ENCODE measurements at regions not wholly inside any gene's neighbourhood (a gene's known extent, or its start where the extent isn't known, plus 50 kb on each side); places are given as distances from the start of the nearest gene placed in this dataset.

DNA sequence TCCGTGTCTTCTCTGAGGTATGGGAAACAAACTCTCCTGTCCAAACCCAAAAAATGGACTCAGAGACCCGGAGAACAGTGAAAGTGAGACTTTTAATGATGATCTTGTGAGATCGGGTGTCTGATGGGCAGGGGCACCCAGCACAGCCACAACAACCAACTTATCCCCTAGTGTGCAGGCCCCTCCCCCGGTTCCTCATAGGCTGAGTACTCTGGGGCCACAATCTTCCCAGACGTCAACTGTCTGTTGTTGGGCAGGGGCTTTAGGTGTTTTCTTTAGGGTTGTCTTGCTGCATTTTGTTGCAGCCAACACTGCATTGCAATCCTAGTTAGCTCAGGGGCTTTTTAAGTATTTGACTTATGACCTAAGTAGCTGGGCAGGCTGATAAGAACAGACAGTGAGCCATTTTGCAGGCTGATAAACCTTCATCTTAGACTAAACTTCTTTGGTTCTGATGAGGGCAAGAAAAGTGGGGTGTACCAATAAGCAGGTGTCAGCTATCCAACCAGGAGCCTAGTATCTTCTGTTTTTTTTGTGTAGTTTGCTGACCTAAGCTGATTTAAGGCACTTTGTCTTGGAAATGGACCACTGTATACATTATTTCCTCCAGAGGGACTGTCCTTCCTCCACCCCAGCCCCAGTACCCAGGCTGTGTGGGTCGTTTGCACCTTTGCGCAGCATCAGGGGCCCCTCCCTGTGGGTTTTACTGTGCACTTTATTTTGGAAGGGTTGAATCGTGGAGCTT, 1323.6 kb downstream of the TBC1D22A start:
- Histone ChIP-seq H3K27ac (ENCODE audit: low read depth) (no peak overlapping the region), H3K4me3 (no peak overlapping the region), H3K79me2 (replicated peaks; ENCODE audit: insufficient read depth) (no peaks in the 10 kb centered on the region), H3K4me2 (no peak overlapping the region), H4K20me1 (replicated peaks; ENCODE audit: insufficient read depth) (no peaks in the 10 kb centered on the region), H3F3A (replicated peaks; ENCODE audit: low read depth) (no peaks in the 10 kb centered on the region), H3K4me1 (ENCODE audit: insufficient read depth) (no peaks in the 10 kb centered on the region), H2AFZ (no peak overlapping the region), H3K27me3 (ENCODE audit: insufficient read depth) (no peaks in the 10 kb centered on the region), H3K9me2 (ENCODE audit: insufficient read depth) (no peaks in the 10 kb centered on the region), H3K36me3 (ENCODE audit: insufficient read depth) (no peaks in the 10 kb centered on the region)
- no peak for TF ChIP-seq ZNF331 (CRISPR knock-in tag; IDR thresholded peaks at IDR 0.05; ENCODE audit: low read depth)
- no peak for TF ChIP-seq NANOG (IDR thresholded peaks at IDR 0.05; ENCODE audit: borderline replicate concordance)
- TF ChIP-seq CREB1 (CRISPR knock-in tag; IDR thresholded peaks at IDR 0.05; ENCODE audit: low read depth) = no peak
- TF ChIP-seq STAT1 (IDR thresholded peaks at IDR 0.05; ENCODE audit: unreplicated experiment) = no peak
- TF ChIP-seq, protein P1, sequence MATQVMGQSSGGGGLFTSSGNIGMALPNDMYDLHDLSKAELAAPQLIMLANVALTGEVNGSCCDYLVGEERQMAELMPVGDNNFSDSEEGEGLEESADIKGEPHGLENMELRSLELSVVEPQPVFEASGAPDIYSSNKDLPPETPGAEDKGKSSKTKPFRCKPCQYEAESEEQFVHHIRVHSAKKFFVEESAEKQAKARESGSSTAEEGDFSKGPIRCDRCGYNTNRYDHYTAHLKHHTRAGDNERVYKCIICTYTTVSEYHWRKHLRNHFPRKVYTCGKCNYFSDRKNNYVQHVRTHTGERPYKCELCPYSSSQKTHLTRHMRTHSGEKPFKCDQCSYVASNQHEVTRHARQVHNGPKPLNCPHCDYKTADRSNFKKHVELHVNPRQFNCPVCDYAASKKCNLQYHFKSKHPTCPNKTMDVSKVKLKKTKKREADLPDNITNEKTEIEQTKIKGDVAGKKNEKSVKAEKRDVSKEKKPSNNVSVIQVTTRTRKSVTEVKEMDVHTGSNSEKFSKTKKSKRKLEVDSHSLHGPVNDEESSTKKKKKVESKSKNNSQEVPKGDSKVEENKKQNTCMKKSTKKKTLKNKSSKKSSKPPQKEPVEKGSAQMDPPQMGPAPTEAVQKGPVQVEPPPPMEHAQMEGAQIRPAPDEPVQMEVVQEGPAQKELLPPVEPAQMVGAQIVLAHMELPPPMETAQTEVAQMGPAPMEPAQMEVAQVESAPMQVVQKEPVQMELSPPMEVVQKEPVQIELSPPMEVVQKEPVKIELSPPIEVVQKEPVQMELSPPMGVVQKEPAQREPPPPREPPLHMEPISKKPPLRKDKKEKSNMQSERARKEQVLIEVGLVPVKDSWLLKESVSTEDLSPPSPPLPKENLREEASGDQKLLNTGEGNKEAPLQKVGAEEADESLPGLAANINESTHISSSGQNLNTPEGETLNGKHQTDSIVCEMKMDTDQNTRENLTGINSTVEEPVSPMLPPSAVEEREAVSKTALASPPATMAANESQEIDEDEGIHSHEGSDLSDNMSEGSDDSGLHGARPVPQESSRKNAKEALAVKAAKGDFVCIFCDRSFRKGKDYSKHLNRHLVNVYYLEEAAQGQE (IDR thresholded peaks at IDR 0.05; ENCODE audit: unreplicated experiment) = no peak
- TF ChIP-seq EZH2phosphoT487 (IDR thresholded peaks at IDR 0.05; ENCODE audit: unreplicated experiment) = no peak
- TF ChIP-seq, protein P2, sequence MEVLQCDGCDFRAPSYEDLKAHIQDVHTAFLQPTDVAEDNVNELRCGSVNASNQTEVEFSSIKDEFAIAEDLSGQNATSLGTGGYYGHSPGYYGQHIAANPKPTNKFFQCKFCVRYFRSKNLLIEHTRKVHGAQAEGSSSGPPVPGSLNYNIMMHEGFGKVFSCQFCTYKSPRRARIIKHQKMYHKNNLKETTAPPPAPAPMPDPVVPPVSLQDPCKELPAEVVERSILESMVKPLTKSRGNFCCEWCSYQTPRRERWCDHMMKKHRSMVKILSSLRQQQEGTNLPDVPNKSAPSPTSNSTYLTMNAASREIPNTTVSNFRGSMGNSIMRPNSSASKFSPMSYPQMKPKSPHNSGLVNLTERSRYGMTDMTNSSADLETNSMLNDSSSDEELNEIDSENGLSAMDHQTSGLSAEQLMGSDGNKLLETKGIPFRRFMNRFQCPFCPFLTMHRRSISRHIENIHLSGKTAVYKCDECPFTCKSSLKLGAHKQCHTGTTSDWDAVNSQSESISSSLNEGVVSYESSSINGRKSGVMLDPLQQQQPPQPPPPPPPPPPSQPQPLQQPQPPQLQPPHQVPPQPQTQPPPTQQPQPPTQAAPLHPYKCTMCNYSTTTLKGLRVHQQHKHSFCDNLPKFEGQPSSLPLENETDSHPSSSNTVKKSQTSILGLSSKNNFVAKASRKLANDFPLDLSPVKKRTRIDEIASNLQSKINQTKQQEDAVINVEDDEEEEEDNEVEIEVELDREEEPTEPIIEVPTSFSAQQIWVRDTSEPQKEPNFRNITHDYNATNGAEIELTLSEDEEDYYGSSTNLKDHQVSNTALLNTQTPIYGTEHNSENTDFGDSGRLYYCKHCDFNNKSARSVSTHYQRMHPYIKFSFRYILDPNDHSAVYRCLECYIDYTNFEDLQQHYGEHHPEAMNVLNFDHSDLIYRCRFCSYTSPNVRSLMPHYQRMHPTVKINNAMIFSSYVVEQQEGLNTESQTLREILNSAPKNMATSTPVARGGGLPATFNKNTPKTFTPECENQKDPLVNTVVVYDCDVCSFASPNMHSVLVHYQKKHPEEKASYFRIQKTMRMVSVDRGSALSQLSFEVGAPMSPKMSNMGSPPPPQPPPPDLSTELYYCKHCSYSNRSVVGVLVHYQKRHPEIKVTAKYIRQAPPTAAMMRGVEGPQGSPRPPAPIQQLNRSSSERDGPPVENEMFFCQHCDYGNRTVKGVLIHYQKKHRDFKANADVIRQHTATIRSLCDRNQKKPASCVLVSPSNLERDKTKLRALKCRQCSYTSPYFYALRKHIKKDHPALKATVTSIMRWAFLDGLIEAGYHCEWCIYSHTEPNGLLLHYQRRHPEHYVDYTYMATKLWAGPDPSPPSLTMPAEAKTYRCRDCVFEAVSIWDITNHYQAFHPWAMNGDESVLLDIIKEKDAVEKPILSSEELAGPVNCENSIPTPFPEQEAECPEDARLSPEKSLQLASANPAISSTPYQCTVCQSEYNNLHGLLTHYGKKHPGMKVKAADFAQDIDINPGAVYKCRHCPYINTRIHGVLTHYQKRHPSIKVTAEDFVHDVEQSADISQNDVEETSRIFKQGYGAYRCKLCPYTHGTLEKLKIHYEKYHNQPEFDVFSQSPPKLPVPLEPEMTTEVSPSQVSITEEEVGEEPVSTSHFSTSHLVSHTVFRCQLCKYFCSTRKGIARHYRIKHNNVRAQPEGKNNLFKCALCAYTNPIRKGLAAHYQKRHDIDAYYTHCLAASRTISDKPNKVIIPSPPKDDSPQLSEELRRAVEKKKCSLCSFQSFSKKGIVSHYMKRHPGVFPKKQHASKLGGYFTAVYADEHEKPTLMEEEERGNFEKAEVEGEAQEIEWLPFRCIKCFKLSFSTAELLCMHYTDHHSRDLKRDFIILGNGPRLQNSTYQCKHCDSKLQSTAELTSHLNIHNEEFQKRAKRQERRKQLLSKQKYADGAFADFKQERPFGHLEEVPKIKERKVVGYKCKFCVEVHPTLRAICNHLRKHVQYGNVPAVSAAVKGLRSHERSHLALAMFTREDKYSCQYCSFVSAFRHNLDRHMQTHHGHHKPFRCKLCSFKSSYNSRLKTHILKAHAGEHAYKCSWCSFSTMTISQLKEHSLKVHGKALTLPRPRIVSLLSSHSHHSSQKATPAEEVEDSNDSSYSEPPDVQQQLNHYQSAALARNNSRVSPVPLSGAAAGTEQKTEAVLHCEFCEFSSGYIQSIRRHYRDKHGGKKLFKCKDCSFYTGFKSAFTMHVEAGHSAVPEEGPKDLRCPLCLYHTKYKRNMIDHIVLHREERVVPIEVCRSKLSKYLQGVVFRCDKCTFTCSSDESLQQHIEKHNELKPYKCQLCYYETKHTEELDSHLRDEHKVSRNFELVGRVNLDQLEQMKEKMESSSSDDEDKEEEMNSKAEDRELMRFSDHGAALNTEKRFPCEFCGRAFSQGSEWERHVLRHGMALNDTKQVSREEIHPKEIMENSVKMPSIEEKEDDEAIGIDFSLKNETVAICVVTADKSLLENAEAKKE (CRISPR knock-in tag; IDR thresholded peaks at IDR 0.05) = no peak
- TF ChIP-seq, protein P3, sequence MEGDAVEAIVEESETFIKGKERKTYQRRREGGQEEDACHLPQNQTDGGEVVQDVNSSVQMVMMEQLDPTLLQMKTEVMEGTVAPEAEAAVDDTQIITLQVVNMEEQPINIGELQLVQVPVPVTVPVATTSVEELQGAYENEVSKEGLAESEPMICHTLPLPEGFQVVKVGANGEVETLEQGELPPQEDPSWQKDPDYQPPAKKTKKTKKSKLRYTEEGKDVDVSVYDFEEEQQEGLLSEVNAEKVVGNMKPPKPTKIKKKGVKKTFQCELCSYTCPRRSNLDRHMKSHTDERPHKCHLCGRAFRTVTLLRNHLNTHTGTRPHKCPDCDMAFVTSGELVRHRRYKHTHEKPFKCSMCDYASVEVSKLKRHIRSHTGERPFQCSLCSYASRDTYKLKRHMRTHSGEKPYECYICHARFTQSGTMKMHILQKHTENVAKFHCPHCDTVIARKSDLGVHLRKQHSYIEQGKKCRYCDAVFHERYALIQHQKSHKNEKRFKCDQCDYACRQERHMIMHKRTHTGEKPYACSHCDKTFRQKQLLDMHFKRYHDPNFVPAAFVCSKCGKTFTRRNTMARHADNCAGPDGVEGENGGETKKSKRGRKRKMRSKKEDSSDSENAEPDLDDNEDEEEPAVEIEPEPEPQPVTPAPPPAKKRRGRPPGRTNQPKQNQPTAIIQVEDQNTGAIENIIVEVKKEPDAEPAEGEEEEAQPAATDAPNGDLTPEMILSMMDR (conservative IDR thresholded peaks at IDR 0.05; ENCODE audit: low read depth in 2 of 2) = no peak
- TF ChIP-seq ZNF114 (CRISPR knock-in tag; IDR thresholded peaks at IDR 0.05) = no peak
- TF ChIP-seq, protein P4, sequence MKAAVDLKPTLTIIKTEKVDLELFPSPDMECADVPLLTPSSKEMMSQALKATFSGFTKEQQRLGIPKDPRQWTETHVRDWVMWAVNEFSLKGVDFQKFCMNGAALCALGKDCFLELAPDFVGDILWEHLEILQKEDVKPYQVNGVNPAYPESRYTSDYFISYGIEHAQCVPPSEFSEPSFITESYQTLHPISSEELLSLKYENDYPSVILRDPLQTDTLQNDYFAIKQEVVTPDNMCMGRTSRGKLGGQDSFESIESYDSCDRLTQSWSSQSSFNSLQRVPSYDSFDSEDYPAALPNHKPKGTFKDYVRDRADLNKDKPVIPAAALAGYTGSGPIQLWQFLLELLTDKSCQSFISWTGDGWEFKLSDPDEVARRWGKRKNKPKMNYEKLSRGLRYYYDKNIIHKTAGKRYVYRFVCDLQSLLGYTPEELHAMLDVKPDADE (IDR thresholded peaks at IDR 0.05) = no peak
- no peak for TF ChIP-seq EZH2 (IDR thresholded peaks at IDR 0.05; ENCODE audit: low read depth, unreplicated experiment)
- TF ChIP-seq JUNB (IDR thresholded peaks at IDR 0.05; ENCODE audit: unreplicated experiment) = no peak
- no peak for TF ChIP-seq POLR2AphosphoS5 (IDR thresholded peaks at IDR 0.05; ENCODE audit: low read depth)
- no peaks in the 10 kb centered on the region for H3K36me3 Mint-ChIP-seq (ENCODE audit: low read depth)
- peaks cover 6% of the 10 kb centered on the region for H3K27me3 Mint-ChIP-seq (ENCODE audit: insufficient read depth, low read depth, poor library complexity)
- H3K27ac Mint-ChIP-seq = no peak overlapping the region
- no peak overlapping the region for H3K4me3 Mint-ChIP-seq
- no peak for ATAC-seq
- DNase-seq (ENCODE audit: low spot score) = no peak
- H3K4me1 Mint-ChIP-seq = peaks cover 6% of the 10 kb centered on the region; the same call in 2 of the 3 replicates
- H3K9me3 Mint-ChIP-seq = no peaks in the 10 kb centered on the region

All from GM23338 (cell line).